ENCODE measurements at regions not wholly inside any gene's neighbourhood (a gene's known extent, or its start where the extent isn't known, plus 50 kb on each side); places are given as distances from the start of the nearest gene placed in this dataset.

DNA sequence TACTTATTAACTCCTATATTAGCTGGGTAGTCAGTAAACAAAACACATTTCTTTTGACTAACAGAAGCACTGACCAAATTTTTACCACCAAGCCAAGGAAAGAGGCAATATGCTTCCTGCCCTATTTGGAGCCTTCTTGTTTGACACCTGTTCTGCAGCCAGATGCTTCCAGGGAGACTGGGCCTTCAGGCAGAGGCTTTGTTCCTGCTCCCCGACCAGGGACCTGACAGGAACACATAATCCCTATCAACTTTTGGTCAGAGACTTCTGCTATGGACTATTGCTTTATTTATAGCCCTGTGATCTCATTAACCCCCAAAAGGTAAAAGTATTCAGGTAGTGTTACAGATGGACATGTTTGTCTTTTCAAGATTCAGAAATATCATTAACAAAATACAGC, 541.3 kb downstream of the NTRK3 start:
- TF ChIP-seq ZNF282 (IDR thresholded peaks at IDR 0.05; ENCODE audit: partially characterized antibody) (no peak), ZNF264 (CRISPR knock-in tag; IDR thresholded peaks at IDR 0.05) (no peak), FOXP1 (IDR thresholded peaks at IDR 0.05) (no peak), FOXP1 (CRISPR knock-in tag; IDR thresholded peaks at IDR 0.05) (no peak)
- TF ChIP-seq, protein P1, sequence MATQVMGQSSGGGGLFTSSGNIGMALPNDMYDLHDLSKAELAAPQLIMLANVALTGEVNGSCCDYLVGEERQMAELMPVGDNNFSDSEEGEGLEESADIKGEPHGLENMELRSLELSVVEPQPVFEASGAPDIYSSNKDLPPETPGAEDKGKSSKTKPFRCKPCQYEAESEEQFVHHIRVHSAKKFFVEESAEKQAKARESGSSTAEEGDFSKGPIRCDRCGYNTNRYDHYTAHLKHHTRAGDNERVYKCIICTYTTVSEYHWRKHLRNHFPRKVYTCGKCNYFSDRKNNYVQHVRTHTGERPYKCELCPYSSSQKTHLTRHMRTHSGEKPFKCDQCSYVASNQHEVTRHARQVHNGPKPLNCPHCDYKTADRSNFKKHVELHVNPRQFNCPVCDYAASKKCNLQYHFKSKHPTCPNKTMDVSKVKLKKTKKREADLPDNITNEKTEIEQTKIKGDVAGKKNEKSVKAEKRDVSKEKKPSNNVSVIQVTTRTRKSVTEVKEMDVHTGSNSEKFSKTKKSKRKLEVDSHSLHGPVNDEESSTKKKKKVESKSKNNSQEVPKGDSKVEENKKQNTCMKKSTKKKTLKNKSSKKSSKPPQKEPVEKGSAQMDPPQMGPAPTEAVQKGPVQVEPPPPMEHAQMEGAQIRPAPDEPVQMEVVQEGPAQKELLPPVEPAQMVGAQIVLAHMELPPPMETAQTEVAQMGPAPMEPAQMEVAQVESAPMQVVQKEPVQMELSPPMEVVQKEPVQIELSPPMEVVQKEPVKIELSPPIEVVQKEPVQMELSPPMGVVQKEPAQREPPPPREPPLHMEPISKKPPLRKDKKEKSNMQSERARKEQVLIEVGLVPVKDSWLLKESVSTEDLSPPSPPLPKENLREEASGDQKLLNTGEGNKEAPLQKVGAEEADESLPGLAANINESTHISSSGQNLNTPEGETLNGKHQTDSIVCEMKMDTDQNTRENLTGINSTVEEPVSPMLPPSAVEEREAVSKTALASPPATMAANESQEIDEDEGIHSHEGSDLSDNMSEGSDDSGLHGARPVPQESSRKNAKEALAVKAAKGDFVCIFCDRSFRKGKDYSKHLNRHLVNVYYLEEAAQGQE (IDR thresholded peaks at IDR 0.05; ENCODE audit: borderline replicate concordance in 1 of 2, low read depth in 1 of 2, low read length in 2 of 2), result no peak
- TF ChIP-seq, protein P2, sequence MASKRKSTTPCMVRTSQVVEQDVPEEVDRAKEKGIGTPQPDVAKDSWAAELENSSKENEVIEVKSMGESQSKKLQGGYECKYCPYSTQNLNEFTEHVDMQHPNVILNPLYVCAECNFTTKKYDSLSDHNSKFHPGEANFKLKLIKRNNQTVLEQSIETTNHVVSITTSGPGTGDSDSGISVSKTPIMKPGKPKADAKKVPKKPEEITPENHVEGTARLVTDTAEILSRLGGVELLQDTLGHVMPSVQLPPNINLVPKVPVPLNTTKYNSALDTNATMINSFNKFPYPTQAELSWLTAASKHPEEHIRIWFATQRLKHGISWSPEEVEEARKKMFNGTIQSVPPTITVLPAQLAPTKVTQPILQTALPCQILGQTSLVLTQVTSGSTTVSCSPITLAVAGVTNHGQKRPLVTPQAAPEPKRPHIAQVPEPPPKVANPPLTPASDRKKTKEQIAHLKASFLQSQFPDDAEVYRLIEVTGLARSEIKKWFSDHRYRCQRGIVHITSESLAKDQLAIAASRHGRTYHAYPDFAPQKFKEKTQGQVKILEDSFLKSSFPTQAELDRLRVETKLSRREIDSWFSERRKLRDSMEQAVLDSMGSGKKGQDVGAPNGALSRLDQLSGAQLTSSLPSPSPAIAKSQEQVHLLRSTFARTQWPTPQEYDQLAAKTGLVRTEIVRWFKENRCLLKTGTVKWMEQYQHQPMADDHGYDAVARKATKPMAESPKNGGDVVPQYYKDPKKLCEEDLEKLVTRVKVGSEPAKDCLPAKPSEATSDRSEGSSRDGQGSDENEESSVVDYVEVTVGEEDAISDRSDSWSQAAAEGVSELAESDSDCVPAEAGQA (IDR thresholded peaks at IDR 0.05; ENCODE audit: low read depth), result no peak
- TF ChIP-seq, protein P2 (CRISPR knock-in tag; IDR thresholded peaks at IDR 0.05; ENCODE audit: borderline replicate concordance), result no peak

Measured in HepG2 (cell line).